ENCODE measurements at regions not wholly inside any gene's neighbourhood (a gene's known extent, or its start where the extent isn't known, plus 50 kb on each side); places are given as distances from the start of the nearest gene placed in this dataset.

DNA sequence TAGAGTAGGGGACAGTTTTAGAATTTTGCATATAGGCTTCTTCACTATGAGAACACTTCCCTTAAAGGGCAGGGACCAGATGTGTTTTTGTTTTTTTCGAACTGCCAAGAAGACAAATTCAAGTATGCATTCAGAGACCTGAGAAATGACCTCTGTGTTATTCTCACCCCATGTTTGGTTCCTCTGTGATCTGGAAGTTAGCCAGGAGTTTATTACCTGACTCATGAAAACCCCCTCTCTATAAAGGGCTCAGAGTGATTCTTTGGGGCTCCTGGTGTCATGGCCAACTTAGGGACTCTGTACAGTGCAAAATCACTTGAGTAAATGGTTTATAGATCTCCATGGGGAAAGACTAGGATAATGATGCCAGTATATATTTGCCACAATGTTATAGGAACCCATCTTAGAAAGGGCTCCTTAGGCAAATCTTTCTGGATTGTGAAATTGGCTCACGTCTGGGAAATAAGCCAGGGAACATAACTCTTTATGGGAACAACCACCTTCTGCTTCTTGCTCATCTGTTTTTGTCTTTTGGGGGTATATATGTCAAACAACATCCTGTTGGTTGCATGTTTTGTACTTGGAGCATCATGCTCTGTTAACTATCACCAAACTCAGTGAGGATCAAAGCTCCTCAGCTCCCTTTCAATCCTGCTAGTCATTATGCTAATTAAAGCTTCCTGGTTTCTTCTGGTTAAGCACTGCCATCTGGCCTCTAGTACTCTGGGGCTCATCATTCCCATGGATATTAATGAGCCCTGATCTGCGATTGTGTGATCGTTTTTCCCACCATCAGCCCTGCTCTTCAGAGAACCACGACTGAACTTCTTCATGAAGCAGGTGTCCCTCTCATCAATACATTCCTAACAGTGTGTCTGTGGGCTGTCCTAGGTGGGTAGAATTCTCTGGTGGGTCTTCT is 173.4 kb upstream of the CDH12 start:
- TF ChIP-seq CTCF (IDR thresholded peaks at IDR 0.05) (no peak), POLR2A (IDR thresholded peaks at IDR 0.05) (no peak), POLR2AphosphoS5 (IDR thresholded peaks at IDR 0.05) (no peak)

Data from prostate gland (tissue), 2 donors.